ENCODE measurements at regions not wholly inside any gene's neighbourhood (a gene's known extent, or its start where the extent isn't known, plus 50 kb on each side); places are given as distances from the start of the nearest gene placed in this dataset.

GRCh38 chr12:128088926-128089325 lies 178.0 kb upstream of the TMEM132C start:
- Histone ChIP-seq H3K4me1 (no peaks in the 10 kb centered on the region), H3K27ac (no peak overlapping the region), H3K27me3 (peaks cover 0 to 12% (median 0%) of the 10 kb centered on the region in 9 donors), H3K36me3 (no peaks in the 10 kb centered on the region), H3K9me3 (peaks cover 0 to 7% (median 0%) of the 10 kb centered on the region in 12 donors), H3K4me3 (no peak overlapping the region)
- TF ChIP-seq POLR2A (IDR thresholded peaks at IDR 0.05) = no peak
- TF ChIP-seq CTCF (IDR thresholded peaks at IDR 0.05) = no peak
- intact Hi-C loops (cut with DNase I) = no loop called here
- ATAC-seq (no peak), DNase-seq (no peak)

- no peak for TF ChIP-seq CTCF (IDR thresholded peaks at IDR 0.05)
- no peak for TF ChIP-seq POLR2A (IDR thresholded peaks at IDR 0.05)
- H3K27ac ChIP-seq = no peak overlapping the region
- H3K4me3 ChIP-seq = no peak overlapping the region
- H3K36me3 ChIP-seq = no peaks in the 10 kb centered on the region
- no peak for DNase-seq
- WGBS, 4 donors = 85 to 94% (median 86%) methylated on average over 6 of the region's 6 CpGs
- peaks cover 0 to 7% (median 0%) of the 10 kb centered on the region in 12 donors for H3K9me3 ChIP-seq
- ATAC-seq = no peak
- peaks cover 0 to 12% (median 0%) of the 10 kb centered on the region in 9 donors for H3K27me3 ChIP-seq
- no peaks in the 10 kb centered on the region for H3K4me1 ChIP-seq
- intact Hi-C loops (cut with DNase I) = no loop called here
Measured at GRCh38 chr12:128089961-128090360, 177.0 kb upstream of the TMEM132C start.

GRCh38 chr12:128091101-128091720 lies 175.8 kb upstream of the TMEM132C start:
- no peak for DNase-seq

GRCh38 chr12:128091951-128092382 lies 175.0 kb upstream of the TMEM132C start:
- 45 to 52% (median 46%) methylated on average over 9 of the region's 9 CpGs for WGBS, 4 donors
- DNase-seq (no peak), ATAC-seq (no peak)
- TF ChIP-seq CTCF (IDR thresholded peaks at IDR 0.05) (no peak), POLR2A (IDR thresholded peaks at IDR 0.05) (no peak)
- Histone ChIP-seq H3K4me3 (no peak overlapping the region), H3K4me1 (no peaks in the 10 kb centered on the region), H3K27ac (no peak overlapping the region), H3K9me3 (peaks cover 0 to 7% (median 0%) of the 10 kb centered on the region in 12 donors), H3K36me3 (no peaks in the 10 kb centered on the region), H3K27me3 (peaks cover 0 to 18% (median 0%) of the 10 kb centered on the region in 9 donors)
- intact Hi-C loops (cut with DNase I) = no loop called here

More at GRCh38 chr12:128091101-128091720, 175.8 kb upstream of the TMEM132C start:
- WGBS, 4 donors = 13 to 30% (median 23%) methylated on average over 13 of the region's 13 CpGs
- intact Hi-C loops (cut with DNase I) = no loop called here
- H3K36me3 ChIP-seq = no peaks in the 10 kb centered on the region
- no peak overlapping the region for H3K4me3 ChIP-seq
- no peak for ATAC-seq
- peaks cover 0 to 7% (median 0%) of the 10 kb centered on the region in 12 donors for H3K9me3 ChIP-seq
- no peak for TF ChIP-seq CTCF (IDR thresholded peaks at IDR 0.05)
- no peak for TF ChIP-seq POLR2A (IDR thresholded peaks at IDR 0.05)
- no peaks in the 10 kb centered on the region for H3K4me1 ChIP-seq
- H3K27me3 ChIP-seq = peaks cover 0 to 18% (median 0%) of the 10 kb centered on the region in 9 donors
- H3K27ac ChIP-seq = no peak overlapping the region

All from heart left ventricle (tissue), 16 donors.